HG03439 (cell line): ENCODE measurements at regions not wholly inside any gene's neighbourhood (a gene's known extent, or its start where the extent isn't known, plus 50 kb on each side); places are given as distances from the start of the nearest gene placed in this dataset.
"Not testable (repeated sequence)": the region's sequence is repeated elsewhere in the genome, so short reads cannot be mapped to it uniquely, and the experiment has no call there.

Experiments used
- ATAC-seq: cut with Tn5 transposase; IDR thresholded peaks from one replicate; pipeline ENCODE4 v1.9.1; 2021; ENCODE audit warnings: mild to moderate bottlenecking, moderate library complexity; ENCODE audit not compliant: unreplicated experiment

DNA sequence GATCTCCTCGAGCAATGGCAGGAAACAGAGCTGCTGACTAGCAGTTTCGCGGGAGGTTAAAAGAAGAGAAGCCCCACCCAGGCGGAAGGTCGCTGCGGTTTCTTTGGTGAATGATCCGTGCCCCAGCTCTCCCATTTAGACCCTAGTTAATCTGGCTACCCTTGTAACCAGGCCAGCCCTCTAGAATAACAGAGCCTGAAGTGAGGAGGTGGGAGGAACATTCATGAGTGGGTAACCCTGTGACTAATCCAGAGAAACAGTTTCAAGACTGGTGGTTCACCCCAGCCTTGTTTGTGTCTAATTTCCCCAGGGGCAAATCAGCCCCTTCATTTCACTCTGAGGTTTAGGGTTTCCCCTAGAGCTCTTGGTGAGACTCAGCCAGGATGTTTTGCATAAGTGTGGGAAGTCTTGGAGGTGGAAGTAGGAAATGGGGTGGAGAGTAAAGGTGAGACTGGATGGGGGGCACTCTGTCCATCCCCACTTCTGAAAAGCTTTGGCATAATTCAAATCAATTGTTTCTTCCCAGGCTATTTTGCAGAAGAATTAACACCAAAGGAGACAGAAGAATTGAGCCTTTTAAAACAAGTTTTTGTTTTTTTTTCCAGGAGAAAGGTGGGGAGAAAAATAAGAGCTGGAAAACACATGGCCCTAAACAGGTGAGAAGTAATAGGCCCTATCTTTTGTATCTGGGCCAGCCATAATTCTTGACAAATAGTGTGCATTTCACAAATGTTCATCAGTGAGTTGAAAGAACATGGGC lies 303.1 kb downstream of the RPLP1 start:
- peak; percentile 83 for ATAC-seq

DNA sequence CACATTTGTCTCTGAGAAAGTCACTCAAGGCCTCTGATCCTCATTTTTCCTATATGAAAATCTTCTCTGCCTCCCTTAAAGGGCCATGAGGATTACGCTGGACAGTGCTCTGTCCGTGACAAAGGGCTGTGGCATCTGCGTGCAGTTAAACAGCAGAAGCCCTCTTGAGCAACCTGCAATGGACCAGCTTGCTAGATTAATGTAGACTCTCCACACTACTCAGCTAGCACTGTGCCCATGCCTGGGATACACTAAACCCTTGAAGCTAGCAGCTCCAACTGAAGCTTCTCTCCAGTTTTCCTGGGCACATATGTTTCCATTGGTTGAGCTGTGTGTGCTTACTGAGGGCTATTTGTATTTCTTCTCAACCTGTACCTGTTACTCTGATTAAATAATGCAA lies 303.8 kb downstream of the RPLP1 start:
- no peak for ATAC-seq

DNA sequence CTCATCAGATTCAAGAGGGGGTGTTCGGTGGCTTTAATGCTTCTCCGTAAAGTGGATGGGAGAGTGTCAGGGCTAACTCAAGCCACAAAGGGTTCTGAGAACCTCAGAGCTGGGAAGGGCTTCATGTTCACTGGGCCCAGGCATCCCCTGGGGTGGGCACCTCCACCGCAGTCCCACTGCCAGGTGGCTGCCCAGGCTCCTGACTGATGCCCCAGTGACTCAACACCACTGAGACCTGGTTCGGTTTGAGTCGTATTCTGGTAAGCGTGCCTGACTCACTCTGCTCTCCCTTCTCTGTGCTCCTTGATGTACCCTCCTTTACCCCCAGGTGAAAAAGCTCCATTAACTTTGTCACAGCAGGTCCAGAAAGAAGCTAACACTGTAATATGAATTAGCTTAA lies 304.6 kb downstream of the RPLP1 start:
- ATAC-seq, result no peak

DNA sequence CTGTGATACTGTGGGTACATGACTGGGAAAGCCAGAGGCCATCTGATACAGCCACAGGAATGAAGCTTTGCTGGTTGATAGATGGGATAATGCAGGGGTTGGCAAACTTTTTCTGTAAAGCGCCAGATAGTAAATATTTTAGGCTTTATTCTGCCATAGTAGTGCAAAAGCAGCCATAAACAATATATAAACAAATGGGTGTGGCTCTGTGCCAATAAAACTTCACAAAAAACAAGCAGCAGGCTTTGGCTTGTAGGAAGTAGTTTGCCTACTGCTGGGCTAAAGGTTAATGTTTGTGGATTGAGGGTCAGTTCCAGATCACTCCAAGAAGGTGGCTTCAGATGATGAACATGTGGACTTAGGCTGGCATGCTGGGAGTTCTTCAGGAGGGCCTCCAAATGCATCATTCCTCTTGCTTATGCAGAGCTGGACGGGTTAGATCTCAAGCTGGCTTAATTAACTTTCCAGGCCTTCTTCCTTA lies 305.7 kb downstream of the RPLP1 start:
- ATAC-seq, result no peak

DNA sequence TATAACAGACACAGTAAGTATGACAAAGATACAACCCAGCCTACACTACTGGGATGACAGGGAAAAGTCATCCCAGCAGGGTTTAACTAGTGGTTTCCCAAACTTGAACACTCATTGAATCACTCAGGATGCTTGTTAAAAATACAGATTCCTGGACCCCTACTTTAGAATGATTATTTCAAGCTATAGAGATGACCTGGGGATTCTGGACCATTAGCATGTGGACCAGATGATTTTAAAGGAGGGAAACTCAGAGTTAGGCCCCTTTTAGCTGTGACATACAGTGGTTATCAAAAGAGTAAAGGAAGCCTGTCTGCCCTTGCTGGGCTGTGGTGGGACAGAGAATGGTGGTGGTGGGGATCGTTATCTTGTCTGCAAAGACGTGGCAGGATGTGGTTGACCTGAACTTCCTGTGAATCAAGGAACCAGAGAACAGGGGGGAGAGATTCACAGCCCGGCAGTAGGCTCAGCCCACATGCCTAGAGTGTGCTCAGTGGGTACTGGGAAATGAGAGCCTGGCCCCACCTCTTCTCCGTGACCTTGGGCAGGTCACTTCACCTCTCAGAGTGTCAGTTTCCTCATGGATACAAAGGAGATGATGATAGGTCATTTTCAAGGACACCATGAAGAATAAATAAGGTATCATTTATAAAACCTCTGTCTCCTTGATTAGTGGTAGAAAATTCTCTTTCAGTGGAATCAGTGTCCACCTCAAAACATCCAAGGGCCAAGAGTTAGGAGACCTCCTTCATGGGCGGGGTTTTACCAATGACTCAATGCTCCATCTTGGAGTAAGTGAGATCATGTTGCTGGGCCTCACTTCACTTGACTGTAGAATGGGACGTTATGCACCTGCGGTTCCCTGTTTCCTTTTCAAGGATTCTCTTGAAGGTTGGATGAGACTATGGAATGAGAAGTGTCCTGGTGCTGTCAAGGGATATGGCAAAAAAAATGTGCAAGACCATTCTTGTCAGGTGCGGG lies 306.5 kb downstream of the RPLP1 start:
- ATAC-seq, result no peak

DNA sequence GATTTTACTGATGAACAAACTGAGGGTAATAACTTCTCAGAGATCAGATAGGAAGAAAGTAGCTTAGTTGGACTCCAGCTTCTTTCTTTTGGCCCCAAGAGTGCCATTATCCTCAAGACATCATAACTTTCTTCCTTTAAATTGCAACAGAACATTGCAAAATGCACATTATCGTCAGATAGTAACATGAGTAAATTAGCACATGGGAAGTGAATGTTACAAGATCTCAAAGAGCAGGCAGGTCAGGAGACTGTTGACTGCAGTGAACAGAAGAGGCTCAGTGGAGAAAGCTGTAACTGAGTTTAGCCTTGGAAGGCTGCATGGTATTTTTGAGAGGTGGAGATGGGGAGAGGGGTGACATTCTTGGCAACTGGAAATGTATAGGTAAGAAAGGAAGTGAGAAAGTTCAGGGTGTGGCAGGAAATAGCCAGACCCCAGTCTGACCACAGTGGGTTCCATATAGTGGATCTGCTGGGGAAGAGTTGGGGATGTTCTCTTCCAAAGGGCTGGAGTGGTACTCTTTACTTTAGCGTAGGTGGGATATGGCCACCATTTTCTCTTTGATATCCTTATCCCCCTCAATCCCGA lies 307.7 kb downstream of the RPLP1 start:
- ATAC-seq, result no peak

DNA sequence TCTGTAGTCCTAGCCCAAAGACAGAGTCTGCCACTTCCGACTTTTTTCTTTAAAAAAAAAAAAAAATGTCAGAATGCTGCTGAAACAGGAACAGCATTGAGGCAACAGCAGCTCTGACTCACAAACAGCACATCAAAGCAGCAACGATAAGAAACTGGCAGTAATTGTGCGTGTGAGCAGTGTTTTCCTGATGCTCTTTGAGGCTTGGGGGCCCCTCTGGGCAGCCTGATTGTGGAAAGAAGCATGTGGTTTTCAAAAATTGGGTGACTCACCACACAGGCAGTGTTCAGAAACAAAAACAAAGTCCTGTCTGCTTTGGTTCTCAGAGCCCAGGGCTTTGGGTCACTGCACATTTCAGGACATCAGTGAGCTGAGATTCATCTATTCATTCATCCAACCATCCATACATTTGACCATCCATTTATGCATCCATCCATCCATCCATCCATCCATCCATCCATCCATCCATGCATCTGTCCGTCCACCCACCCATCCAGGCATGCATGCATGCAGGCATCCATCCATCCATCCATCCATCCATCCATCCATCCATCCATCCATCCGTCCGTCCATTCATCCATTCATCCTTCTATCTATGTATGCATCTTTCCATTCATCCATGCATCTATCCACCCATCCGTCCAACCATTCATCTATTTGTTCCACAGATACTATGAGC lies 308.4 kb downstream of the RPLP1 start:
- ATAC-seq, result peak; percentile 61

DNA sequence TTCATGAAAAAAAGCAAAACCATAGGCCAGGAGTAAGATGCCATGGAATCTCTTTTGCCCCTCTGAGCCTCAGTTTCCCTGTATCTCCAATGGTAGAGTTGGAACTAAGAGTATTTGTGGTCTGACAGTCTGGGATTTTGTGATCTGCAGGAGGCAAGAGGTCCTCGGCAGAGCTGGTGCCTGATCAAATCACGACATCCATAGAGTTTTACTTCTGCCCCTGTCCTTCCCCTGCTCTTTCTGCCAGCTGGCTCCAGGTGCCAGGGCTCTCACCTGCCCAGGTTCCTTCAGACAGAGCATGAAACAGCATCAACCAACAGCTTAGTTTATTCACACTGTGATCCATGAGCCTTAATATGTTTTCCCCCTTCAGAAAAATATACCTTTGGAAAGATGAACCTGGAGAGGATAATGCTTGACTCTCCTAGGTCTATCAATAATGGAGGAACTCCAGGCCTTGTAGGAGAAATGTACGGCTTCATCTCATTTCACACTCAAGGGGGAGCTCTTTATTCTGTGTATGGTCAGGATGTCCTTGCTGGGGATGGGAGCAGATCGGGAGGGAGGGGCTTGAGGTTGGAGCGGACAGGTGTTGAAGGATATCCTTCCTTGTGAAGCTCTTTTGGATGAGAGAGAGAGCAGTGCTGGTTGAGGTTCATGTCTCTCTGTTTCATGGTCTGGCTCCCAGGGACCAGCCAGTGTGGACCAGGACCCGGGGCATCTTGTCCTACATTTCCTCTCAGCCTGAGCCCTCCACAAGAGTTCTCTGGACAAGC lies 309.9 kb downstream of the RPLP1 start:
- ATAC-seq, result no peak

DNA sequence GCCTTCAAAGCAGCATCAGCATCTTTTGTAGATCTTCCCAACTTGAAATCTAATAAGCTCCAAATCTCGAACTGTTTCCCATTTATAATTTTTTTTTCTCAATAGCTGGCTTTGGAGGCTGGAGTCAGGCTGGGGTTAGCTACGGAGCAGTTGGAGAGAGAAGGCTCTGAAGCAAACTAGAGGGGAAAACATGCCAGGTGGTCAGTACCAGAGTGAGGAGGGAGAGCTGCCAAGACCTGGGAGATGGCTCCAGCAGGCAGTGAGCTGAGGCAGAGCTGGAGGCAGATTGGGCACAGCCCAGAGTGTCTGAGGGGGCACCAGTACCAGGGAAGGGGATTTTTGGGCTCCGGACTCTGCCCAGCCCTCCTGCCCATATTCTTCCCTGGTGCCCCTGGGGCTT lies 311.2 kb downstream of the RPLP1 start:
- no peak for ATAC-seq

DNA sequence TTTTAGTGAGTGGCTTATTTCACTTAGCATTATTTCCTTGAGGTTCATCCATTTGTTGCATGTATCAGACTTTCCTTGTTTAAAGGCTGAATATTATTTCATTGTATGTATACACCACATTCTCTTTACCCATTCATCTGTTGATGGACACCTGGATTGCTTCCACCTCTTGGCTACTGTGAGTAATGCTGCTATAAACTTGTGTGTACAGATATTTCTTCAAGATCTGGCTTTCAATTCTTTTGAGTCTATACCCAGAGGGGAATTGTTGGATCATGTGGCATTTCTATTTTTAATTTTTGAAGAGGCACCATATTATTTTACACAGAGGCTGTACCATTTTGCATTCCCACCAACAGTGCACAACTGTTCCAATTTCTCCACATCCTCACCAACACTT lies 313.5 kb downstream of the RPLP1 start:
- no peak for ATAC-seq

DNA sequence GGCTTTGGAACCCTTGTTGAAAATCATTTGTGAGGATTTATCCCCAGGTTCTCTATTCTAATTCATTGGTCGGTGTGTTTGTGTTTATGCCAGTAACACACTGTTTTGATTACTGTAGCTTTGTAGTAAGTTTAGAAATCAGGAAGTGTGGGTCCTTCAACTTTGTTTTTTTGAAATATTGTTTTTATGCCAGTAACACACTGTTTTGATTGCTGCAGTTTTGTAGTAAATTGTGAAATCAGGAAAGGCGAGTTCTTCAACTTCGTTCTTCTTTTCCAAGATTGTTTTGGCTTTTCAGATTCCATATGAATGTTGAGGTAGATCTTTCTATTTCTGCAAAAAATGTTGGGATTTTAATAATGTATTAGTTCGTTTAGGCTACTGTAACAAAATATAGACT lies 314.6 kb downstream of the RPLP1 start:
- no peak for ATAC-seq

DNA sequence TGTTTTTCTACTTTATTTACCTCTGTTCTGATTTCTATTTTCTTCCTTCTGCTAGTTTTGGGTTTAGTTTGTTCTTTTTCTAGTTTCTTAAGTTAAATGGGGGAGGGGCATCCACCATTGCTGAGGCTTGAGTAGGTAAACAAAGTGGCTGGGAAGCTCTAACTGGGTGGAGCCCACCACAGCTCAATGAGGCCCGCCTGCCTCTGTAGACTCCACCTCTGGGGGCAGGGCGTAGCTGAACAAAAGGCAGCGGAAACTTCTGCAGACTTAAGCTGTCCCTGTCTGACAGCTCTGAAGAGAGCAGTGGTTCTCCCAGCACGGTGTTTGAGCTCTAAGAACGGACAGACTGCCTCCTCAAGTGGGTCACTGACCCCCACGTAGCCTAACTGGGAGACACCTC lies 316.7 kb downstream of the RPLP1 start:
- ATAC-seq, result not testable (repeated sequence)

DNA sequence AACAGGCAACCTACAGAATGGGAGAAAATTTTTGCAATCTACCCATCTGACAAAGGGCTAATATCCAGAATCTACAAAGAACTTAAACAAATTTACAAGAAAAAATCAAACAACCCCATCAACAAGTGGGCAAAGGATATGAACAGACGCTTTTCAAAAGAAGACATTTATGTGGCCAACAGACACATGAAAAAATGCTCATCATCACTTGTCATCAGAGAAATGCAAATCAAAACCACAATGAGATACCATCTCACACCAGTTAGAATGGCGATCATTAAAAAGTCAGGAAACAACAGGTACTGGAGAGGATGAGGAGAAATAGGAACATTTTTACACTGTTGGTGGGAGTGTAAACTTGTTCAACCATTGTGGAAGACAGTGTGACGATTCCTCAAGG lies 321.6 kb downstream of the RPLP1 start:
- not testable (repeated sequence) for ATAC-seq

DNA sequence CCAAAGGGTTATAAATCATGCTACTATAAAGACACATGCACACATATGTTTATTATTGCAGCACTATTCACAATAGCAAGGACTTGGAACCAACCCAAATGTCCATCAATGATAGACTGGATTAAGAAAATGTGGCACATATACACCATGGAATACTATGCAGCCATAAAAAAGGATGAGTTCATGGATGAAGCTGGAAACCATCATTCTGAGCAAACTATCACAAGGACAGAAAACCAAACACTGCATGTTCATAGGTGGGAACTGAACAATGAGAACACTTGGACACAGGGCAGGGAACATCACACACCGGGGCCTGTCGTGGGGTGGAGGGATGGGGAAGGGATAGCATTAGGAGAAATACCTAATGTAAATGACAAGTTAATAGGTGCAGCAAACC lies 322.1 kb downstream of the RPLP1 start:
- ATAC-seq, result not testable (repeated sequence)

DNA sequence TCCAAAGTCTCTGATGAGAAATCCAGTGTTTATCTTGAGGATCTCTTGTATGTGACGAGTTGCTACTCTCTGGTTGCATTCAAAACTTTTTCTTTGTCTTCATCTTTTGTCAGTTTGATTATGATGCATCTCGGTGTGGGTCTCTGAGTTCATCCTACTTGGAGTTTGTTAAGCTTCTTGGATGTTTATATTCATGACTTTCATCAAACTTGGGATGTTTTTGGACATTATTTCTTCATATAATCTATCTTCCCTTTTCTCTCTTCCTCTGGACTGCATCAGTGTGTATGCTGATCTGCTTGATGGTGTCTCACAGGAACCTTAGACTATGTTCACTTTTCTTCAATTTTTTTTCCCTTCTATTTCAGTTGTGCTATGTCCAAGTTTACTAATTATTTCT lies 320.4 kb downstream of the TLE3 start:
- no peak for ATAC-seq

DNA sequence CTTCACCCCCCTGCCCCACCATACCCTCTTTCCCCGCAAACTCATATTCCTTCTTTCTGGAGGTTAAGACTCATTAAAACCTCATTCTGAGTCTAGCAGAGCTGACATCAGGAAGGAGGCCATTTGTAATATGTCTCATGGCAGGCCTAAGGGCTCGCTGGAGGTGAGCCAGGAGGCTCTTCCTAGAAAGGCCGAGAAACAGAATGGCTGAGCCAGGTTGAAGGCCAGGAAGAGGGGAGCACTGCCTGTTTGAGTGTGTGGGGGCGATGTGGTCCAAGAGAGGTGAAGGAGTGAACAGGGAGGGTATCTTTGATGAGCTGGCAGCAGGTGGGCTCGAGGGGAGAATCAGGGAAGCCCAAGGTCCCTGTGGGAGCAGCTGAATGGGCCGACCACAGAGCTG lies 317.3 kb downstream of the TLE3 start:
- no peak for ATAC-seq

DNA sequence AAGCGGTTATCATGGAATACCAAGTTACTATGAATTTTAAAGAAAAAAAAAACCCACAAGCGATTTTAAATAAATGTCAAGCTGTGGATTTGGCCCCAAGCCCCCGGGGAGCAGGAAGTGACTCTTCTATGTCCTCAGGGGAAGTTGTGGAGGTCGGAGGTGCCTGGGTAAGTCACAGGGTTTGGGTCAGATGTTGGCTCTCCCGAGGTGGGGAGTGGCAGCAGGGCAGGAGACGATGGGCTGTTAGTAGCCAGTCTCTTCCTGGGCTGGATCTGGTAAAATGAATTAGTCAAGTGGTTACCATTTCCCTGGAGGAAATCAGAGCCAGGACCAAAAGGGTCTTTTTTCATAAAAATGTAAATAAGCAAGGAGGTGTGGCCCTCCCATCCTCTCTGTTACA lies 316.7 kb downstream of the TLE3 start:
- no peak for ATAC-seq

DNA sequence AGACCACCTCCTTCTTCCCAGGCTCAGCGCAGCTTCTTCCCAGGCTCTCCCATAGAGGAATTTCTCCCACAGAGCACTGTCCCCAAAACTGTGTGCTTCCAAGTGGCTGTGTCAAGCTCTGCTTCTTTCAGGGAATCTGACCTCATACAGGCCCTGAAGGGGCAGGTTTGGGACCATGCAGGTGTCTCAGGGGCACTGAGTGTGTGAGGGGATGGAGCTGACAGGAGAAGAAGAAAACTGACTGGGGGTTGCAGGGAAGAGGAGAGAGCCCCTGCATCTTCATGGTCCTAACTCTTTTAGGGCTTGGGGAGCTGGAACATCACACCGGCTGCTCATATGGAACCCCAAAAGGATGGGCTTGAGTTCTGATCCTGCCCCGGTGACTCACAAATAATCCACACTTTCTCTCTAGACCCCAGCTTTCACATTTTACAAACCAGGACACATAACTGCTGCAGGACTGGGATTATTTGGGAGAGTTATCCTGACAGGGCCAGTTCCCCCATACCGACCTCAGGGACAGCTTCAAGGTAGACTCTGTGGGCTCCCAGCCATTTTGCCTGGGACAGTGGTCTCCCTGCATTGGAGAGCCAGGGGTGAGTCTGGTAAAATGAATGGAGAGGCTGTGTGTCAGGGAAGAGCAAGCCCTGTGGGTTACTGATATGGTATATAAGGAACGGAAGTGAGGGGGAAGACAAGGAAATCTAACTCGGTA lies 316.1 kb downstream of the TLE3 start:
- ATAC-seq, result no peak

DNA sequence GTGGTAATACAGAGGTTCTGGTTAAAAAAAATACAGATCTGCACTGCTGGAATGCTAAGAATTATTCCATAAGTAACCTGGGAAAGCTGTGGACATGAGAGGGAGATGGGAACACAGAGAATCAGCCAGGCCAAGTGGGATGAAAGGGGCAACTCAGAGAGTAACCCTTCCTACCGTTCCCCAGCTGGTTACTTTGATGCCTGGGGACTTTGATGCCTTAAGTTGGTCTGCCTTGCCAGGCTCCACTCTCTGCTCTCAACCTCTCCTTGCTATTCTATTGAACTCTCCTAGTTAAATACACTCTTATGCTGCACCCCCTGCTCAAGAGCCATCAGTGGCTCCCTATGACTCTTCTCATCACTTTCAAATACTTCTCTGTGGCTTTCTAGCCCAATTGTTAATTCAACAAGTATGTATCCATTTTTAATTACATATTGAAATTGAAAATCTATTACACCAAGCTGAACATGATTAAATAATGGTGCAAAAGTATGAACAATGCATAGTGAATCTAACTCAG lies 315.5 kb downstream of the TLE3 start:
- no peak for ATAC-seq
